A673 (cell line): ENCODE measurements at regions not wholly inside any gene's neighbourhood (a gene's known extent, or its start where the extent isn't known, plus 50 kb on each side); places are given as distances from the start of the nearest gene placed in this dataset.

ENCODE experiments used
- EZH2 ChIP-seq: fragments of 200-600 bp; sonication (generic); IDR thresholded peaks from 2 replicates; pipeline ENCODE4 v1.6.1; 2017; ENCODE audit warnings: borderline replicate concordance, low read depth, mild to moderate bottlenecking, mixed read lengths, antibody characterized with exemption, low read length; ENCODE audit not compliant: poor library complexity, severe bottlenecking
- TF ChIP-seq, protein P1 (sequence below): fragments of 300-800, 200-600 bp; sonication (generic); conservative IDR thresholded peaks from 2 replicates; pipeline ENCODE4 v1.5.1; 2017; ENCODE audit warnings: low read depth, mild to moderate bottlenecking, antibody characterized with exemption, low read length, moderate library complexity, mixed read lengths

DNA sequence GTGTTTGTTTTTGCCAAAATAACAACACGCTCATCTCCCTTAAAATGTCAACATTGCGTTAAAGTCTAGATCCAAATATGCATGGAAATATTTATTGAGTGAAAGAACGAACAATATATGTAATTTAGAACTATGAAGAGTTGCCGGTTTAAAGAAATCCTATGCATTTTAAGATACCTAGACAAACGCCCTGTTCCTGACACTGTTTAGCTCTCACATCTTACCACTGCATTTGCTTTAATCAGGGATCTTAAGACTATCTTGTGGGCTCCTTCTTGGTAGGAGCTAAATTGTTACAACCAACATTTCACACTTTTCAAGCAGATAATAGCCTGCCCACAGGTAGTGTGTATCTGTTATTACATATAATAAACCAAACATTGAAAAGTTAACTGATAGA lies 96.6 kb upstream of the RPS6KA3 start:
- TF ChIP-seq, protein P1, sequence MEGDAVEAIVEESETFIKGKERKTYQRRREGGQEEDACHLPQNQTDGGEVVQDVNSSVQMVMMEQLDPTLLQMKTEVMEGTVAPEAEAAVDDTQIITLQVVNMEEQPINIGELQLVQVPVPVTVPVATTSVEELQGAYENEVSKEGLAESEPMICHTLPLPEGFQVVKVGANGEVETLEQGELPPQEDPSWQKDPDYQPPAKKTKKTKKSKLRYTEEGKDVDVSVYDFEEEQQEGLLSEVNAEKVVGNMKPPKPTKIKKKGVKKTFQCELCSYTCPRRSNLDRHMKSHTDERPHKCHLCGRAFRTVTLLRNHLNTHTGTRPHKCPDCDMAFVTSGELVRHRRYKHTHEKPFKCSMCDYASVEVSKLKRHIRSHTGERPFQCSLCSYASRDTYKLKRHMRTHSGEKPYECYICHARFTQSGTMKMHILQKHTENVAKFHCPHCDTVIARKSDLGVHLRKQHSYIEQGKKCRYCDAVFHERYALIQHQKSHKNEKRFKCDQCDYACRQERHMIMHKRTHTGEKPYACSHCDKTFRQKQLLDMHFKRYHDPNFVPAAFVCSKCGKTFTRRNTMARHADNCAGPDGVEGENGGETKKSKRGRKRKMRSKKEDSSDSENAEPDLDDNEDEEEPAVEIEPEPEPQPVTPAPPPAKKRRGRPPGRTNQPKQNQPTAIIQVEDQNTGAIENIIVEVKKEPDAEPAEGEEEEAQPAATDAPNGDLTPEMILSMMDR, result no peak
- TF ChIP-seq EZH2, result no peak
